OCI-LY3 (cell line): ENCODE measurements at regions not wholly inside any gene's neighbourhood (a gene's known extent, or its start where the extent isn't known, plus 50 kb on each side); places are given as distances from the start of the nearest gene placed in this dataset.

Experiments
- EZH2phosphoT487 ChIP-seq: fragments of 200-600 bp; shearing (Covaris generic); IDR thresholded peaks from 2 replicates; pipeline ENCODE4 v1.6.1; 2018; ENCODE audit warnings: antibody characterized with exemption, mixed run types, low read depth
- TF ChIP-seq, protein P1 (sequence below): fragments of 200-600, 300-600 bp; sonication (generic); IDR thresholded peaks from 2 replicates; pipeline ENCODE4 v1.5.1; 2014; ENCODE audit warnings: antibody characterized with exemption, low read length, low read depth

DNA sequence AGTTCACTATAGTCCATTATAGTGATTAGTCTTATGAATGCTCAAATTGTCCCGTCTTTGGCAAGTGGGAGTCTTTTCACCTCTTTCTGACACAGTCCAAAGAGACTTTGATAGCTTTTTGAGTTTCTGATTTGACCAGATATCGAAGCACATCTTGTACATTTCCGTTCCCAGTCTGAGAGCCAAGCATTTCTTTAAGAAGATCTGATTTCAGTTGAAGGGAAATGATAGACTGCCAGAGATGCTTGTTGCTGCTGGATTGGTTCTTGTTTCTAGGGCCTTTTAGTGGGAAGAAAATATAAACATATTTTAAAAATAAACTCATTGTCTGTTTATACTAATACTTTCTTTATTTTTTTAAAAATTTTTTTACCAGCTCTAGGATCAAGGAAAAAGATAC, 54.1 kb upstream of the IER3 start:
- TF ChIP-seq, protein P1, sequence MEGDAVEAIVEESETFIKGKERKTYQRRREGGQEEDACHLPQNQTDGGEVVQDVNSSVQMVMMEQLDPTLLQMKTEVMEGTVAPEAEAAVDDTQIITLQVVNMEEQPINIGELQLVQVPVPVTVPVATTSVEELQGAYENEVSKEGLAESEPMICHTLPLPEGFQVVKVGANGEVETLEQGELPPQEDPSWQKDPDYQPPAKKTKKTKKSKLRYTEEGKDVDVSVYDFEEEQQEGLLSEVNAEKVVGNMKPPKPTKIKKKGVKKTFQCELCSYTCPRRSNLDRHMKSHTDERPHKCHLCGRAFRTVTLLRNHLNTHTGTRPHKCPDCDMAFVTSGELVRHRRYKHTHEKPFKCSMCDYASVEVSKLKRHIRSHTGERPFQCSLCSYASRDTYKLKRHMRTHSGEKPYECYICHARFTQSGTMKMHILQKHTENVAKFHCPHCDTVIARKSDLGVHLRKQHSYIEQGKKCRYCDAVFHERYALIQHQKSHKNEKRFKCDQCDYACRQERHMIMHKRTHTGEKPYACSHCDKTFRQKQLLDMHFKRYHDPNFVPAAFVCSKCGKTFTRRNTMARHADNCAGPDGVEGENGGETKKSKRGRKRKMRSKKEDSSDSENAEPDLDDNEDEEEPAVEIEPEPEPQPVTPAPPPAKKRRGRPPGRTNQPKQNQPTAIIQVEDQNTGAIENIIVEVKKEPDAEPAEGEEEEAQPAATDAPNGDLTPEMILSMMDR = no peak
- no peak for TF ChIP-seq EZH2phosphoT487
